ENCODE measurements at regions not wholly inside any gene's neighbourhood (a gene's known extent, or its start where the extent isn't known, plus 50 kb on each side); places are given as distances from the start of the nearest gene placed in this dataset.

- no peak overlapping the region for H3K4me3 ChIP-seq (ENCODE audit: low read length)
- H3K27me3 ChIP-seq (ENCODE audit: control insufficient read depth, insufficient read depth, low read length), result no peaks in the 10 kb centered on the region
Observed at GRCh38 chr5:167585184-167585583, 706.3 kb upstream of the WWC1 start.

GRCh38 chr5:167587772-167588437, 703.5 kb upstream of the WWC1 start:
- H3K27me3 ChIP-seq (ENCODE audit: control insufficient read depth, insufficient read depth, low read length), result no peaks in the 10 kb centered on the region
- H3K27ac ChIP-seq (ENCODE audit: low read length), result no peak overlapping the region
- H3K4me3 ChIP-seq (ENCODE audit: low read length), result no peak overlapping the region
- H3K9me3 ChIP-seq (ENCODE audit: control insufficient read depth, low read depth, low read length), result no peaks in the 10 kb centered on the region
- no peaks in the 10 kb centered on the region for H3K36me3 ChIP-seq (ENCODE audit: control insufficient read depth, low read depth, low read length)
- peaks cover 3% of the 10 kb centered on the region for H3K4me1 ChIP-seq (ENCODE audit: control insufficient read depth, low read depth, low read length)
- H3K9ac ChIP-seq (ENCODE audit: low read length), result no peak overlapping the region

More at GRCh38 chr5:167585184-167585583, 706.3 kb upstream of the WWC1 start:
- Histone ChIP-seq H3K36me3 (ENCODE audit: control insufficient read depth, low read depth, low read length) (no peaks in the 10 kb centered on the region), H3K9me3 (ENCODE audit: control insufficient read depth, low read depth, low read length) (no peaks in the 10 kb centered on the region), H3K27ac (ENCODE audit: low read length) (no peak overlapping the region), H3K4me1 (ENCODE audit: control insufficient read depth, low read depth, low read length) (peaks cover 3% of the 10 kb centered on the region), H3K9ac (ENCODE audit: low read length) (no peak overlapping the region)

- Histone ChIP-seq H3K27me3 (ENCODE audit: control insufficient read depth, insufficient read depth, low read length) (no peaks in the 10 kb centered on the region), H3K4me3 (ENCODE audit: low read length) (no peak overlapping the region), H3K4me1 (ENCODE audit: control insufficient read depth, low read depth, low read length) (peaks cover 3% of the 10 kb centered on the region), H3K36me3 (ENCODE audit: control insufficient read depth, low read depth, low read length) (no peaks in the 10 kb centered on the region), H3K27ac (ENCODE audit: low read length) (no peak overlapping the region), H3K9ac (ENCODE audit: low read length) (no peak overlapping the region), H3K9me3 (ENCODE audit: control insufficient read depth, low read depth, low read length) (no peaks in the 10 kb centered on the region)
Observed at GRCh38 chr5:167592114-167592513, 699.3 kb upstream of the WWC1 start.

GRCh38 chr5:167593329-167594060, 698.0 kb upstream of the WWC1 start:
- Histone ChIP-seq H3K27ac (ENCODE audit: low read length) (no peak overlapping the region), H3K9me3 (ENCODE audit: control insufficient read depth, low read depth, low read length) (no peaks in the 10 kb centered on the region)

GRCh38 chr5:167594061-167594435, 697.4 kb upstream of the WWC1 start:
- Histone ChIP-seq H3K27me3 (ENCODE audit: control insufficient read depth, insufficient read depth, low read length) (no peaks in the 10 kb centered on the region), H3K9ac (ENCODE audit: low read length) (no peak overlapping the region), H3K4me1 (ENCODE audit: control insufficient read depth, low read depth, low read length) (no peaks in the 10 kb centered on the region), H3K9me3 (ENCODE audit: control insufficient read depth, low read depth, low read length) (no peaks in the 10 kb centered on the region), H3K36me3 (ENCODE audit: control insufficient read depth, low read depth, low read length) (no peaks in the 10 kb centered on the region), H3K4me3 (ENCODE audit: low read length) (no peak overlapping the region), H3K27ac (ENCODE audit: low read length) (no peak overlapping the region)

More at GRCh38 chr5:167593329-167594060, 698.0 kb upstream of the WWC1 start:
- no peak overlapping the region for H3K4me3 ChIP-seq (ENCODE audit: low read length)
- no peak overlapping the region for H3K9ac ChIP-seq (ENCODE audit: low read length)
- H3K27me3 ChIP-seq (ENCODE audit: control insufficient read depth, insufficient read depth, low read length), result no peaks in the 10 kb centered on the region
- no peaks in the 10 kb centered on the region for H3K4me1 ChIP-seq (ENCODE audit: control insufficient read depth, low read depth, low read length)
- H3K36me3 ChIP-seq (ENCODE audit: control insufficient read depth, low read depth, low read length), result no peaks in the 10 kb centered on the region

- H3K4me1 ChIP-seq (ENCODE audit: control insufficient read depth, low read depth, low read length), result no peaks in the 10 kb centered on the region
- no peak overlapping the region for H3K27ac ChIP-seq (ENCODE audit: low read length)
- H3K9ac ChIP-seq (ENCODE audit: low read length), result no peak overlapping the region
- no peaks in the 10 kb centered on the region for H3K36me3 ChIP-seq (ENCODE audit: control insufficient read depth, low read depth, low read length)
- no peaks in the 10 kb centered on the region for H3K27me3 ChIP-seq (ENCODE audit: control insufficient read depth, insufficient read depth, low read length)
- no peak overlapping the region for H3K4me3 ChIP-seq (ENCODE audit: low read length)
- H3K9me3 ChIP-seq (ENCODE audit: control insufficient read depth, low read depth, low read length), result no peaks in the 10 kb centered on the region
Observed at GRCh38 chr5:167594750-167595149, 696.7 kb upstream of the WWC1 start.

- Histone ChIP-seq H3K4me1 (ENCODE audit: control insufficient read depth, low read depth, low read length) (no peaks in the 10 kb centered on the region), H3K27me3 (ENCODE audit: control insufficient read depth, insufficient read depth, low read length) (no peaks in the 10 kb centered on the region), H3K4me3 (ENCODE audit: low read length) (no peak overlapping the region), H3K36me3 (ENCODE audit: control insufficient read depth, low read depth, low read length) (no peaks in the 10 kb centered on the region), H3K9ac (ENCODE audit: low read length) (no peak overlapping the region), H3K9me3 (ENCODE audit: control insufficient read depth, low read depth, low read length) (no peaks in the 10 kb centered on the region), H3K27ac (ENCODE audit: low read length) (no peak overlapping the region)
Observed at GRCh38 chr5:167595196-167595595, 696.2 kb upstream of the WWC1 start.

GRCh38 chr5:167598166-167598565, 693.3 kb upstream of the WWC1 start:
- Histone ChIP-seq H3K27ac (ENCODE audit: low read length) (no peak overlapping the region), H3K9ac (ENCODE audit: low read length) (no peak overlapping the region), H3K4me3 (ENCODE audit: low read length) (no peak overlapping the region), H3K9me3 (ENCODE audit: control insufficient read depth, low read depth, low read length) (no peaks in the 10 kb centered on the region), H3K36me3 (ENCODE audit: control insufficient read depth, low read depth, low read length) (no peaks in the 10 kb centered on the region), H3K27me3 (ENCODE audit: control insufficient read depth, insufficient read depth, low read length) (no peaks in the 10 kb centered on the region), H3K4me1 (ENCODE audit: control insufficient read depth, low read depth, low read length) (no peaks in the 10 kb centered on the region)

- H3K4me1 ChIP-seq (ENCODE audit: control insufficient read depth, low read depth, low read length), result no peaks in the 10 kb centered on the region
- H3K27me3 ChIP-seq (ENCODE audit: control insufficient read depth, insufficient read depth, low read length), result no peaks in the 10 kb centered on the region
- no peak overlapping the region for H3K4me3 ChIP-seq (ENCODE audit: low read length)
- H3K36me3 ChIP-seq (ENCODE audit: control insufficient read depth, low read depth, low read length), result no peaks in the 10 kb centered on the region
- H3K9ac ChIP-seq (ENCODE audit: low read length), result no peak overlapping the region
- H3K27ac ChIP-seq (ENCODE audit: low read length), result no peak overlapping the region
- no peaks in the 10 kb centered on the region for H3K9me3 ChIP-seq (ENCODE audit: control insufficient read depth, low read depth, low read length)
Observed at GRCh38 chr5:167602067-167602466, 689.4 kb upstream of the WWC1 start.

- Histone ChIP-seq H3K9ac (ENCODE audit: low read length) (no peak overlapping the region), H3K4me3 (ENCODE audit: low read length) (no peak overlapping the region), H3K27ac (ENCODE audit: low read length) (no peak overlapping the region), H3K27me3 (ENCODE audit: control insufficient read depth, insufficient read depth, low read length) (no peaks in the 10 kb centered on the region), H3K9me3 (ENCODE audit: control insufficient read depth, low read depth, low read length) (no peaks in the 10 kb centered on the region), H3K4me1 (ENCODE audit: control insufficient read depth, low read depth, low read length) (no peaks in the 10 kb centered on the region), H3K36me3 (ENCODE audit: control insufficient read depth, low read depth, low read length) (no peaks in the 10 kb centered on the region)
Observed at GRCh38 chr5:167603135-167603534, 688.3 kb upstream of the WWC1 start.

GRCh38 chr5:167608390-167609272, 682.8 kb upstream of the WWC1 start:
- no peak overlapping the region for H3K9ac ChIP-seq (ENCODE audit: low read length)
- no peaks in the 10 kb centered on the region for H3K36me3 ChIP-seq (ENCODE audit: control insufficient read depth, low read depth, low read length)
- H3K4me3 ChIP-seq (ENCODE audit: low read length), result no peak overlapping the region
- H3K9me3 ChIP-seq (ENCODE audit: control insufficient read depth, low read depth, low read length), result no peaks in the 10 kb centered on the region
- H3K27ac ChIP-seq (ENCODE audit: low read length), result no peak overlapping the region
- no peaks in the 10 kb centered on the region for H3K27me3 ChIP-seq (ENCODE audit: control insufficient read depth, insufficient read depth, low read length)
- no peaks in the 10 kb centered on the region for H3K4me1 ChIP-seq (ENCODE audit: control insufficient read depth, low read depth, low read length)
